ENCODE measurements at regions not wholly inside any gene's neighbourhood (a gene's known extent, or its start where the extent isn't known, plus 50 kb on each side); places are given as distances from the start of the nearest gene placed in this dataset.
A peak's percentile ranks its signal among the peaks of the same experiment; 100 is the strongest.

GRCh38 chr18:41604964-41605363, 350.1 kb upstream of the PIK3C3 start:
- peak in 1 of 12 donors; percentile 3 for TF ChIP-seq CTCF (IDR thresholded peaks at IDR 0.05)
- no peak for TF ChIP-seq POLR2A (IDR thresholded peaks at IDR 0.05)
